Stimulated activated naive CD4-positive, alpha-beta T cell treated with Interleukin-2 at 50 U/mL for 16 hours (primary cell): ENCODE measurements at regions not wholly inside any gene's neighbourhood (a gene's known extent, or its start where the extent isn't known, plus 50 kb on each side); places are given as distances from the start of the nearest gene placed in this dataset.
"Not testable (repeated sequence)": the region's sequence is repeated elsewhere in the genome, so short reads cannot be mapped to it uniquely, and the experiment has no call there.

ENCODE experiments used
- DNase-seq: peaks from one replicate; lab custom pipeline; 2025; lab: John Stamatoyannopoulos, UW

GRCh38 chr5:36423578-36424307, 122.0 kb upstream of the RANBP3L start:
- no peak for DNase-seq

DNA sequence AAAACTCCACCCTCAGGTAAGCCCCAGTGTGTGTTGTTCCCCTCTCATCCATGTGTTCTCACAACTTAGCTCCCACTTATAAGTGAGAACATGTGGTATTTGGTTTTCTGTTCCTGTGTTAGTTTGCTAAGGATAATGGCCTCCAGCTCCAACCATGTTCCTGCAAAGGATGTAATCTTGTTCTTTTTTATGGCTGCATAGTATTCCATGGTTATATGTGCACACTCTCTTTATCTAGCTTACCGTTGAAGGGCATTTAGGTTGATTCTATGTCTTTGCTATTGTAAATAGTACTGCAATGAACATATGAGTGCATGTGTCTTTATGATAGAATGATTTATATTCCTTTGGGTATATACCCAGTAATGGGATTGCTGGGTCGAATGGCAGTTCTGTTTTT, 124.4 kb upstream of the RANBP3L start:
- DNase-seq: not testable (repeated sequence)

- no peak for DNase-seq
These were observed 133.8 kb upstream of the RANBP3L start for GRCh38 chr5:36435516-36435915.

DNA sequence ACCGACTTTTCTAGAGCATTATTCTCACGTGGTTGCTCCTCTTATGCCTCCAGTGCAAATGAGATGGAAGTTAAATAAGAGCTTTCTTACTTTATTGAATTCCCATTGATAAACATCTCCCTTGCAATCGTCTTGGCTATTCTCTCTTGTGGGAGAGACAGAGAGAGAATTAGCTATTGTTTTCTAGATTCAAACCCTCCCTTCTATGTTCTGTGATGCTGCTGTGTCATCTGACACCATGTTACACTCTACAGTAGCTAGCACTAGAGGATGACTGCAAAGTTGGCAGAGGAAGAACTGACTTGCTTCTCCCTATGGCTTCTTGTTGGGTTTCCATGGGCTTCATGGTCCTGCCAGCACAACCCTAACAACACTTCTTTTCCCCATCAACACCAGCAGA, 134.6 kb upstream of the RANBP3L start:
- DNase-seq: no peak

- DNase-seq: no peak
These were observed 137.3 kb upstream of the RANBP3L start for GRCh38 chr5:36438765-36439561.

- no peak for DNase-seq
These were observed 138.6 kb upstream of the RANBP3L start for GRCh38 chr5:36440300-36440699.

DNA sequence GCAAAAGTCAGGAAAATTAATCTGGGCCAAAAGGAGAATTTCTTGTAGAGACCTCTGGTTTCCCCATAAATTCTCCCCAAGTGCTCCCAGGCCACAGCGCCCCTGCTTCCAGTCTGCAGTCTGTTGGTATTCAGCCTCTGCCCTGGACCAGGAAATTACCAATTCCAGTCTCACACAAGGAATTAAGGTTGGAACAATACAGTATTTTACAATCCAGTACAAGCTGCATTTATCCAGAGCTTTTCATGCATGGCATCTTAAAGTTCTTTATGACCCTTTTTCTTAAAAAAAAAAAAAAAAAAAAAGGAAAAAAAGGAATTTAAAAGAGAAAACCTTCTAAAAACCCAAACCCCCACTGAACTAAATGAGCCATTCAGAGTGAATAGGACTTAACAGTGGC, 139.6 kb upstream of the RANBP3L start:
- no peak for DNase-seq

GRCh38 chr5:36442352-36442751, 140.7 kb upstream of the RANBP3L start:
- no peak for DNase-seq

DNA sequence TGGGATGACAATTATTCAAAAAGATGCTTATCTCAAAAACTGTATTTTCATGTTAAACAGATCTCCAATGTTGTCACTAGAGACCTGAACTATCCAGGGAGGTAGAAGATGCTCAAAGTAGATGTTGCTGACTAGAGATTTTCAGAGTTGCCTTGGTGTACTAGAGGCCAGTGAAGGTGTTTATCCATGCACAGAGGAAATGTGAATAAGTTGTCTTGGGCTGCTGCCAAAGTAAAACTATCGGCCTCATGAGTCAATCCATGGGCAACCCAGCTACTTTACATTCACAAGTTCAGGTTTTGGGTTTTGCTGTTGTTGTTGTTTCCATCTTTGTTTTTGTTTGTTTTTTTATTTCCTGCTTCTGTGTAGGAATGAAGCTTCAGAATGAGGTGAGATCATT, 141.1 kb upstream of the RANBP3L start:
- DNase-seq: no peak

- no peak for DNase-seq
These were observed 142.2 kb upstream of the RANBP3L start for GRCh38 chr5:36443941-36444340.

GRCh38 chr5:36444582-36445418, 143.1 kb upstream of the RANBP3L start:
- no peak for DNase-seq

DNA sequence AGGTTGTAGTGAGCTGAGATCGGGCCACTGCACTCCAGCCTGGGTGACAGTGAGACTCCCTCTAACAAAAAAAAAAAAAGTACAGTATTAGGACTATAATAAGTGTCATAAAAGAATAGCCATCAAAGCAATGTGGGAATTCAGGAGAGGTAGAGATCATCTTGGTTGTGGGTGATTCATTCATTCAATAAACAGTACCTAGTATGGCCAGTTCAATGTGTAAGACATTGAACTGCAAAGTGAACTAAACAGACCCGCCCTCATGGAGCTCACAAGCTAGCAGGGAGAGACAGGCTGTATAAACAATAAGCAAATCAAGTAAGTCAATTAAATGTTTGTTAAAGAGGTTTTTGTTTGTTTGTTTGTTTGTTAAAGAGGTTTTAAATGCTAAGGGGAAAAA, 146.1 kb upstream of the RANBP3L start:
- no peak for DNase-seq

DNA sequence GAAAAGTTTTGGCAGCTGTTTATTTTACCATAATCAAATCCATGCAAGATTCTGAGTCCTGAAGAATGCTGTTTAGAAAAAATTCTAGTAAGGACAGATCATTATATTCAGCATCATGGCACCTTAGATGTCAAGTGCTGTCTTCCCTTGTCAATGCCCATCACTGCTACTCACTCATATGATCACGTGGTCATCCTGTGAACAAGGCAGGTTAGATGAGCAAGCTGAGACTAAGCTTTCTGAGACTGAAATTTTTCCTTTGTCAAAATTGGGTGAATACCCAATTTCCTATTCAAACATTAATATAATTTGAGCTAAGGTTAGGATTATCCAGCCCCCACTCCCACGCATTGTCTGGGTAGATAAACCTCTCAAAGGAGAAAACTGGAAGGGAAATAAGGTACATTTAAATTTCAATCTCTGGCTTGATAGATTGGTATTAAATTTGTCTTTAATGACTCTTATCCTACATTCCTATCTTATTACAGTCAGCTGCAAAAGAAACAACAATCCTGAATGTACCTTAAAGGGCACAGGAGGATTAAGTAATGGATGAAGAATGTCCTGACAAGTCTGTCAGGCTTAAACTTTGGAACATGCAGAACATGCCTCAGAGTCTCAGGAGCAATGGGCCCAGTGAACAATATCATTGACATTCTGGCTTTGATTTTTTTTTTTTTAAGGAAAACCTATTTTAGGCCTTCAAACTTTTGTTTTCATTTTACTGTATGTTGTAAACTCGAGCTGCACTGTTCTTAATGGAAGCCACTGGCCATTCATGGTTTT, 148.7 kb upstream of the RANBP3L start:
- DNase-seq: no peak

DNA sequence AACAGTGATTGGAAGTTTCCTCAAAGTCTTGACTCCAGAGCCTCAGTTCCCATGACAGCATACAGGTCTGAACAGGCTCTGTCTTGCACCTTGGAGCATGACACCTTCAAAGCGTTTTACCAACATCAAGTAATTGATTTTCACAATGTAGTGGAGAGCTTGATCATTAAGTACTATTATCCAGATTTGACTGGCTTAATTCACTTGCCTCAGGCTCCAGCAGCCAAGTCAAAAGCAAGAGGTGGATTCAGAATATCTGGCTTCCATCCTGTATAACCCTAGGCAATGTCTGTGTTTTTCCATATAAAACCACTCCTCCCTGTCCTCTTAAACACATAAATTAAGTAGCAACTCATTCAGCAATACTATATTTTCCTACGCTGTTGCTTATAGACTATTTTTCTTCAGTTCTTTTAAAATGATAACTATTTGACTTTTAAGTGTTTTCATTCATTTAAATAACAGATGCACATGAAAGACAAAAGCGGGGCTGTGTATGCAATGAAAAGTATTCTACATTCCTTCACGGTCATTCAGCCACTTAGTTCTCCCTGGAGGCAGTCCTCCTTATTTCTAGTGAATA, 150.8 kb upstream of the RANBP3L start:
- no peak for DNase-seq

- no peak for DNase-seq
These were observed 148.7 kb upstream of the SLC1A3 start for GRCh38 chr5:36457511-36458270.

DNA sequence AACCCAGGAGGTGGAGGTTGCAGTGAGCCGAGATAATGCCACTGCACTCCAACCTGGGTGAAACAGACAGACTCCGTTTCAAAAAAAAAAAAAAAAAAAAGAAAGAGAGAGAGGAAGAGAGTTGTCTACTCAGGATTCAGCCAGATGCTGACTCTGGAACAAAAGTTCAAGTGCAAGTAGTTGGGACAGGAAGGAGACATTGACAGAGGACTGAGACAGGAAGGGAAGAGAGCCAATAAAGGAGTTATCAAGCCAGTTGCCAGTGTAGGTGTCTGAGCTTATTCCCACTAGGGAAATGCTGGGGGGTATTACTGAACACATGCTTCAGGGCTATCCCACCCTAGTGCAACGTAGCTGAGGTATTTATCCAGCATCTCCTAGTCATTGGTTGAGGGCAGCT, 147.7 kb upstream of the SLC1A3 start:
- no peak for DNase-seq

DNA sequence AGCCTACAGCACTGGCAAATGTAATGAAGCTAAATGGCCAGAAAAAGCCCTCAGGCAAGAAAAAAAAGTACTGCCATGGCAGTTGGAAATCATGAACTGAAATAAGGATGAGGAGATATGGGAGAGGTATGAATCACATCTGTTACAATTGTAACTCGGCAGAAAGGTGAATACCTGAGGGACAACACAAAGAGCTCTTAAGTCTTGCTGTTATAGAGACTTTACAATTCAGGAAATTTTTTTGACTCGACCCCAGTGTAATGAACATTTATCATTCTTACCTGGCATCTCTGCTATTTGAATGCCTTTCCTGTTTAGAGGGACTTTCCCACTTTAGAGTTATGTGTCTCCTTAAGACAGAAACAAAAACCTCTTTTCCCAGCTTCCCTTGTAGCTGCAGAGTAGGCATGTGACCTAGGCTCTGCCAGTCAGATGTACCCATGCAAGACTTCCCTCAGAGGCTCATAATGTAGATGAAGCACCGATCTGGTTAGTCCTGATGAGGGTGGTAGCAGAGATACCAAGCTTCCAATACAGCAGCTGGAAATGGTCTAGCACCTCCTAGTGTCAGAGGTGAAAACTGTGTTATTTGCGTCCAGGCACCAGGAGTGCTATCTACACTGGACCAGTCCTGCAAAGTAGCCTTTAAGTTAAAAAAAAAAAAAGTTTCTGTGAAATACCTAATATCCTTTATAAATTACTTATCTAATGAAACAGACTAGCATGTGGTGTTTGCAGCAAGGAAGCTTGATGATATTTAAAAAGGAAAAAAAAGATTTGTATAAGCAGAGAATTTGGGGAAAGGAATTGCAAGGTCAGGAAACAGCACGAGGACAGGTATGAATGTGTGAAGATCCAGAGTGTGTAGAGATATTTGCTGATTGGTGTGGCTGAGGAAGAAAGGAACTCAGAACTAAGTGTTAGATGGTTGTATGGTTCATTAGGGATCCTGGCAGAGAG, 146.9 kb upstream of the SLC1A3 start:
- no peak for DNase-seq

- no peak for DNase-seq
These were observed 143.9 kb upstream of the SLC1A3 start for GRCh38 chr5:36462295-36463021.

DNA sequence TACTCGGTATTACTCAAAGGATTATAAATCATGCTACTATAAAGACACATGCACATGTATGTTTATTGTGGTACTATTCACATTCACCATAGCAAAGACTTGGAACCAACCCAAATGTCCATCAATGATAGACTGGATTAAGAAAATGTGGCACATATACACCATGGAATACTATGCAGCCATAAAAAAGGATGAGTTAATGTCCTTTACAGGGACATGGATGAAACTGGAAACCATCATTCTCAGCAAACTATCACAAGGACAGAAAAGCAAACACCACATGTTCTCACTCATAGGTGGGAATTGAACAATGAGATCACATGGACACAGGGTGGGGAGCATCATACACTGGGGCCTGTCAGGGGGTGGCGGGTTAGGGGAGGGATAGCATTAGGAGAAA, 130.5 kb upstream of the SLC1A3 start:
- DNase-seq: not testable (repeated sequence)
